Neural cell (in vitro differentiated cells): ENCODE measurements at regions not wholly inside any gene's neighbourhood (a gene's known extent, or its start where the extent isn't known, plus 50 kb on each side); places are given as distances from the start of the nearest gene placed in this dataset.

Experiments
- H2AFZ ChIP-seq: fragments of 200-600, 300-800 bp; sonication (generic), shearing (Covaris generic); 2 replicates; pipeline ENCODE4 v1.6.0; 2014; ENCODE audit warnings: low read depth, mild to moderate bottlenecking, antibody characterized with exemption, low read length, moderate library complexity
- H3F3A ChIP-seq: fragments of 200-600 bp; shearing (Covaris generic); 2 replicates; pipeline ENCODE4 v1.6.1; 2016; ENCODE audit warnings: mild to moderate bottlenecking, moderate library complexity, mixed read lengths, antibody characterized with exemption, low read length; ENCODE audit not compliant: insufficient read depth, poor library complexity, severe bottlenecking
- H3K27ac ChIP-seq: fragments of 200-600, 300-800 bp; sonication (generic), shearing (Covaris generic); 2 replicates; pipeline ENCODE4 v1.5.1; 2014; ENCODE audit warnings: mild to moderate bottlenecking, low read length, moderate library complexity
- H3K27me3 ChIP-seq: fragments of 300-800, 200-600 bp; sonication (generic), shearing (Covaris generic); 2 replicates; pipeline ENCODE4 v1.6.0; 2014; ENCODE audit warnings: mild to moderate bottlenecking, low read depth, low read length, moderate library complexity; ENCODE audit not compliant: insufficient read depth
- H3K36me3 ChIP-seq: fragments of 300-800, 200-600 bp; sonication (generic), shearing (Covaris generic); 2 replicates; pipeline ENCODE4 v1.5.1; 2014; ENCODE audit warnings: mild to moderate bottlenecking, antibody characterized with exemption, low read length, moderate library complexity; ENCODE audit not compliant: insufficient read depth
- H3K4me2 ChIP-seq: fragments of 300-800, 200-600 bp; sonication (generic), shearing (Covaris generic); 2 replicates; pipeline ENCODE4 v1.6.0; 2014; ENCODE audit warnings: mild to moderate bottlenecking, low read length
- H3K4me3 ChIP-seq: fragments of 300-800, 200-600 bp; sonication (generic), shearing (Covaris generic); 2 replicates; pipeline ENCODE4 v1.5.1; 2014; ENCODE audit warnings: mild to moderate bottlenecking, low read length, moderate library complexity
- H3K79me2 ChIP-seq: fragments of 200-600 bp; shearing (Covaris generic); replicated peaks from 2 replicates; pipeline ENCODE4 v1.6.0; 2014; ENCODE audit warnings: mild to moderate bottlenecking, low read length, moderate library complexity; ENCODE audit not compliant: insufficient read depth
- H3K9ac ChIP-seq: fragments of 300-800, 200-600 bp; sonication (generic), shearing (Covaris generic); 2 replicates; pipeline ENCODE4 v1.6.1; 2016; ENCODE audit warnings: mild to moderate bottlenecking, low read length, mixed read lengths
- H3K9me2 ChIP-seq: fragments of 200-600 bp; shearing (Covaris generic); 2 replicates; pipeline ENCODE4 v1.6.1; 2016; ENCODE audit warnings: mild to moderate bottlenecking, low read length, mixed read lengths; ENCODE audit not compliant: insufficient read depth
- H3K9me3 ChIP-seq: fragments of 200-600, 300-800 bp; sonication (generic), shearing (Covaris generic); 2 replicates; pipeline ENCODE4 v1.6.1; 2016; ENCODE audit warnings: mild to moderate bottlenecking, mixed run types, low read length, moderate library complexity, mixed read lengths
- H4K20me1 ChIP-seq: fragments of 200-600 bp; shearing (Covaris generic); 2 replicates; pipeline ENCODE4 v1.6.1; 2016; ENCODE audit warnings: mild to moderate bottlenecking, mixed run types; ENCODE audit not compliant: insufficient read depth
- CTCF ChIP-seq: fragments of 450-650 bp; IDR thresholded peaks from 2 replicates; pipeline ENCODE4 v1.5.1; 2014; ENCODE audit warnings: antibody characterized with exemption, mild to moderate bottlenecking, moderate library complexity; ENCODE audit not compliant: poor library complexity, severe bottlenecking
- EP300 ChIP-seq: fragments of 450-650 bp; conservative IDR thresholded peaks from 2 replicates; pipeline ENCODE4 v1.6.1; 2014; ENCODE audit warnings: antibody characterized with exemption, mild to moderate bottlenecking, moderate library complexity; ENCODE audit not compliant: poor library complexity, severe bottlenecking
- EZH2 ChIP-seq: fragments of 200-600, 300-800 bp; shearing (Covaris generic), sonication (generic); IDR thresholded peaks from 2 replicates; pipeline ENCODE4 v1.6.1; 2014; ENCODE audit warnings: antibody characterized with exemption, low read length, borderline replicate concordance, mild to moderate bottlenecking; ENCODE audit not compliant: insufficient read depth, poor library complexity, severe bottlenecking
- MXI1 ChIP-seq: fragments of 450-650 bp; conservative IDR thresholded peaks from 2 replicates; pipeline ENCODE4 v1.6.1; 2014; ENCODE audit warnings: antibody characterized with exemption, mild to moderate bottlenecking; ENCODE audit not compliant: poor library complexity, severe bottlenecking
- POLR2AphosphoS5 ChIP-seq: IDR thresholded peaks from 2 replicates; pipeline ENCODE4 v1.6.1; 2012
- RAD21 ChIP-seq: fragments of 450-650 bp; conservative IDR thresholded peaks from 2 replicates; pipeline ENCODE4 v1.6.1; 2014; ENCODE audit warnings: antibody characterized with exemption, mild to moderate bottlenecking, moderate library complexity
- REST ChIP-seq: IDR thresholded peaks from 2 replicates; pipeline ENCODE4 v1.6.1; 2012; ENCODE audit warnings: borderline replicate concordance
- SMC3 ChIP-seq: fragments of 450-650 bp; conservative IDR thresholded peaks from 2 replicates; pipeline ENCODE4 v1.6.1; 2014; ENCODE audit warnings: antibody characterized with exemption, mild to moderate bottlenecking, moderate library complexity; ENCODE audit not compliant: poor library complexity
- TAF1 ChIP-seq: IDR thresholded peaks from 2 replicates; pipeline ENCODE4 v1.6.1; 2012; ENCODE audit warnings: low read depth

- Histone ChIP-seq H3K27me3 (no peaks in the 10 kb centered on the region), H3K4me2 (no peak overlapping the region), H3K4me3 (no peak overlapping the region), H3K36me3 (no peaks in the 10 kb centered on the region), H3K79me2 (no peaks in the 10 kb centered on the region), H2AFZ (no peak overlapping the region), H3K9me3 (no peaks in the 10 kb centered on the region), H4K20me1 (no peaks in the 10 kb centered on the region), H3K9ac (no peak overlapping the region), H3K27ac (no peak overlapping the region), H3F3A (no peaks in the 10 kb centered on the region), H3K9me2 (no peaks in the 10 kb centered on the region)
- TF ChIP-seq POLR2AphosphoS5, result no peak
- no peak for TF ChIP-seq TAF1
- TF ChIP-seq REST, result no peak
- no peak for TF ChIP-seq MXI1
- TF ChIP-seq EP300, result no peak
- no peak for TF ChIP-seq SMC3
Observed at GRCh38 chr21:16563795-16564194, 834.0 kb downstream of the USP25 start.

- H3K27ac ChIP-seq, result no peak overlapping the region
- no peaks in the 10 kb centered on the region for H3K9me2 ChIP-seq
- no peak overlapping the region for H3K9ac ChIP-seq
- no peaks in the 10 kb centered on the region for H3K36me3 ChIP-seq
- no peak for TF ChIP-seq EP300
- no peak for TF ChIP-seq REST
- no peak for TF ChIP-seq CTCF
- no peak for TF ChIP-seq RAD21
- TF ChIP-seq SMC3, result no peak
- TF ChIP-seq MXI1, result no peak
- no peak for TF ChIP-seq POLR2AphosphoS5
- no peak for TF ChIP-seq EZH2
- TF ChIP-seq TAF1, result no peak
- H3K79me2 ChIP-seq, result no peaks in the 10 kb centered on the region
- no peaks in the 10 kb centered on the region for H3K27me3 ChIP-seq
- H3K9me3 ChIP-seq, result no peaks in the 10 kb centered on the region
- no peak overlapping the region for H3K4me3 ChIP-seq
- H2AFZ ChIP-seq, result no peak overlapping the region
- H3F3A ChIP-seq, result no peaks in the 10 kb centered on the region
- no peaks in the 10 kb centered on the region for H4K20me1 ChIP-seq
- no peak overlapping the region for H3K4me2 ChIP-seq
Observed at GRCh38 chr21:16568244-16568643, 838.5 kb downstream of the USP25 start.
